HCT116 (cell line): ENCODE measurements at regions not wholly inside any gene's neighbourhood (a gene's known extent, or its start where the extent isn't known, plus 50 kb on each side); places are given as distances from the start of the nearest gene placed in this dataset.

Experiments
- ATAC-seq: fragments of 200-7000 bp; cut with Tn5 transposase; 2 replicates; pipeline ENCODE4 v1.9.1; 2020; ENCODE audit warnings: mild to moderate bottlenecking, moderate library complexity
- BruUV-seq: library from RNA; stranded (reverse); fragments of 400-500 nt; replicated peaks from 2 replicates; lab custom pipeline; 2021; lab: Mats Ljungman, UMichigan
- CTCF ChIA-PET: fragments of 300-600 bp; sonication (Branson Sonifier 250); formaldehyde crosslinking; loops from one replicate; lab custom pipeline; 2021; ENCODE audit warnings: antibody characterized with exemption; lab: Charles Lee
- POLR2A ChIA-PET: fragments of 300-600, 350-600 bp; sonication (Branson Sonifier 250); formaldehyde crosslinking; loops from one replicate; lab custom pipeline; 2021; ENCODE audit warnings: antibody characterized with exemption; lab: Charles Lee
- RAD21 ChIA-PET, 2 experiments: fragments of 300-600 bp; sonication (Branson Sonifier 250); formaldehyde crosslinking; loops; one replicate each; lab custom pipeline; 2023; ENCODE audit warnings: low total read pairs in 2 of 2; ENCODE audit not compliant: uncharacterized antibody in 2 of 2, unreplicated experiment in 2 of 2, low non-redundant PET in 1 of 2; lab: Charles Lee
- DNase-seq: peaks from one replicate; pipeline ENCODE4 v3.0.0-alpha.2; 2010; ENCODE audit warnings: low read depth, low spot score
- H2AFZ ChIP-seq: fragments of 200-600 bp; shearing (Covaris generic), sonication (generic); 2 replicates; pipeline ENCODE4 v1.6.1; 2017; ENCODE audit warnings: low read depth, mixed run types, mixed read lengths, antibody characterized with exemption, low read length; ENCODE audit not compliant: poor library complexity, severe bottlenecking
- H3K27ac ChIP-seq: 2 replicates; pipeline ENCODE4 v1.5.1; 2012; ENCODE audit warnings: low read depth, low read length
- H3K27me3 ChIP-seq: fragments of 200-600 bp; sonication (generic); 2 replicates; pipeline ENCODE4 v1.6.1; 2016; ENCODE audit warnings: mixed run types, low read length, mixed read lengths; ENCODE audit not compliant: insufficient read depth
- H3K36me3 ChIP-seq, 2 experiments: fragments of 200-500 bp in 1 of 2; fragments of 200-600 bp in 1 of 2; sonication (Bioruptor generic) in 1 of 2; sonication (generic) in 1 of 2; 2 replicates each; pipeline versions ENCODE4 v1.5.1 to v1.6.1; 2014 to 2016; ENCODE audit warnings: low read length in 2 of 2, inconsistent platforms in 1 of 2, mixed read lengths in 1 of 2, mixed run types in 1 of 2; ENCODE audit not compliant: insufficient read depth in 2 of 2, control insufficient read depth in 1 of 2
- H3K4me1 ChIP-seq, 2 experiments: fragments of 200-600 bp in 1 of 2; sonication (generic) in 1 of 2; 2 replicates each; pipeline versions ENCODE4 v1.5.1 to v1.6.1; 2012 to 2017; ENCODE audit warnings: low read length in 2 of 2, inconsistent platforms in 1 of 2, mild to moderate bottlenecking in 1 of 2, mixed read lengths in 1 of 2, mixed run types in 1 of 2, moderate library complexity in 1 of 2; ENCODE audit not compliant: insufficient read depth in 2 of 2, control insufficient read depth in 1 of 2
- H3K4me2 ChIP-seq: fragments of 200-600 bp; sonication (generic); 2 replicates; pipeline ENCODE4 v1.6.1; 2017; ENCODE audit warnings: mixed run types, low read length, mixed read lengths
- H3K4me3 ChIP-seq, 2 experiments: fragments of 200-600 bp in 1 of 2; sonication (generic) in 1 of 2; replicated peaks in 1 of 2; 2 replicates each; pipeline ENCODE4 v1.5.1; 2011 to 2016; ENCODE audit warnings: low read length in 2 of 2, control low read depth in 1 of 2, low read depth in 1 of 2, mild to moderate bottlenecking in 1 of 2, mixed read lengths in 1 of 2, mixed run types in 1 of 2
- H3K79me2 ChIP-seq: fragments of 200-600 bp; sonication (generic); 2 replicates; pipeline ENCODE4 v1.6.1; 2017; ENCODE audit warnings: mild to moderate bottlenecking, mixed run types, low read length, moderate library complexity, mixed read lengths; ENCODE audit not compliant: insufficient read depth
- H3K9ac ChIP-seq: fragments of 200-600 bp; sonication (generic); 2 replicates; pipeline ENCODE4 v1.6.1; 2016; ENCODE audit warnings: low read length, mixed read lengths
- H3K9me2 ChIP-seq: fragments of 200-600 bp; sonication (generic), shearing (Covaris generic); 2 replicates; pipeline ENCODE4 v1.6.1; 2017; ENCODE audit warnings: mixed run types, mild to moderate bottlenecking, moderate library complexity; ENCODE audit not compliant: insufficient read depth
- H3K9me3 ChIP-seq, 2 experiments: fragments of 200-500 bp in 1 of 2; fragments of 200-600 bp in 1 of 2; sonication (Bioruptor generic) in 1 of 2; sonication (generic) in 1 of 2; 2 replicates each; pipeline ENCODE4 v1.6.1; 2014 to 2017; ENCODE audit warnings: low read length in 2 of 2, mixed read lengths in 2 of 2, inconsistent platforms in 1 of 2, low read depth in 1 of 2, mild to moderate bottlenecking in 1 of 2, mixed run types in 1 of 2, moderate library complexity in 1 of 2; ENCODE audit not compliant: control insufficient read depth in 1 of 2, insufficient read depth in 1 of 2
- H4K20me1 ChIP-seq: fragments of 200-600 bp; sonication (generic), shearing (Covaris generic); 2 replicates; pipeline ENCODE4 v1.6.1; 2017; ENCODE audit warnings: mixed run types, mild to moderate bottlenecking, moderate library complexity; ENCODE audit not compliant: insufficient read depth
- ATF3 ChIP-seq: IDR thresholded peaks from 2 replicates; pipeline ENCODE4 v1.6.1; 2012
- CTCF ChIP-seq, 3 experiments: fragments of 200-600 bp in 1 of 3; sonication (generic) in 1 of 3; IDR thresholded peaks in 2 of 3; conservative IDR thresholded peaks in 1 of 3; 2 replicates each; pipeline ENCODE4 v1.5.1; 2012 to 2017; ENCODE audit warnings: low read depth in 2 of 3, low read length in 2 of 3, antibody characterized with exemption in 1 of 3, borderline replicate concordance in 1 of 3, control low read depth in 1 of 3, mild to moderate bottlenecking in 1 of 3, mixed read lengths in 1 of 3, mixed run types in 1 of 3, moderate library complexity in 1 of 3; ENCODE audit not compliant: insufficient read depth in 1 of 3
- EGR1 ChIP-seq: IDR thresholded peaks from 2 replicates; pipeline ENCODE4 v1.6.1; 2012; ENCODE audit warnings: low read depth
- POLR2A ChIP-seq: IDR thresholded peaks from 2 replicates; pipeline ENCODE4 v1.7.0; 2011; ENCODE audit warnings: borderline replicate concordance; ENCODE audit not compliant: insufficient read depth, insufficient read length; ENCODE audit errors: extremely low read depth
- RAD21 ChIP-seq: IDR thresholded peaks from 2 replicates; pipeline ENCODE4 v1.6.1; 2012; ENCODE audit warnings: low read depth, mild to moderate bottlenecking
- SIN3A ChIP-seq: IDR thresholded peaks from 2 replicates; pipeline ENCODE4 v1.6.1; 2012; ENCODE audit warnings: low read depth
- SP1 ChIP-seq: IDR thresholded peaks from 2 replicates; pipeline ENCODE4 v1.6.1; 2012; ENCODE audit warnings: low read depth
- SRF ChIP-seq: IDR thresholded peaks from 2 replicates; pipeline ENCODE4 v1.6.1; 2012; ENCODE audit warnings: low read depth
- ZBTB33 ChIP-seq: IDR thresholded peaks from 2 replicates; pipeline ENCODE4 v1.6.1; 2011; ENCODE audit warnings: mild to moderate bottlenecking, low read length, moderate library complexity; ENCODE audit not compliant: insufficient replicate concordance; ENCODE audit errors: extremely low read depth
- ZFX ChIP-seq: fragments of 450-650 bp; IDR thresholded peaks from 2 replicates; pipeline ENCODE4 v1.6.1; 2017
- ZNF274 ChIP-seq: fragments of 200-500 bp; sonication (Bioruptor generic); IDR thresholded peaks from 2 replicates; pipeline ENCODE4 v1.6.1; 2014; ENCODE audit warnings: mild to moderate bottlenecking, low read depth, low read length, inconsistent platforms
- intact Hi-C: fragments of 100-400 bp; cut with micrococcal nuclease; formaldehyde crosslinking; loops from 2 replicates; pipeline ENCODE4 v1.10.0; 2022

GRCh38 chr5:51034222-51034901 lies 348.9 kb upstream of the ISL1 start (continued):
- no peak for TF ChIP-seq EGR1
- TF ChIP-seq ZBTB33: no peak
- TF ChIP-seq ZNF274: no peak
- TF ChIP-seq SP1: no peak
- TF ChIP-seq, all 23 proteins: peak for 0

- intact Hi-C loops: no loop called here
- Histone ChIP-seq H3K4me1 (no peaks in the 10 kb centered on the region), H3K9ac (no peak overlapping the region), H2AFZ (no peak overlapping the region), H3K79me2 (no peaks in the 10 kb centered on the region), H4K20me1 (no peaks in the 10 kb centered on the region), H3K27ac (no peak overlapping the region), H3K27me3 (no peaks in the 10 kb centered on the region), H3K4me2 (no peak overlapping the region), H3K36me3 (no peaks in the 10 kb centered on the region), H3K4me3 (no peak overlapping the region), H3K9me2 (no peaks in the 10 kb centered on the region), H3K9me3 (no peaks in the 10 kb centered on the region)
- POLR2A ChIA-PET: no interaction called here
- ATAC-seq (no peak), DNase-seq (no peak)
- CTCF ChIA-PET: no interaction called here
- BruUV-seq: no TSS peak
- TF ChIP-seq ZNF274 (no peak), ZFX (no peak), RAD21 (no peak), POLR2A (no peak), CTCF (IDR thresholded peaks at IDR 0.05 in 2 of 3, conservative IDR thresholded peaks at IDR 0.05 in 1 of 3; ENCODE audit: borderline replicate concordance in 1 of 3, insufficient read depth in 1 of 3, low read depth in 2 of 3, low read length in 2 of 3) (no peak), SRF (no peak), ATF3 (no peak), EGR1 (no peak), SIN3A (no peak)
- RAD21 ChIA-PET: no interaction called here
Observed at GRCh38 chr5:51039424-51040329, 343.6 kb upstream of the ISL1 start.
